Right lobe of liver (tissue), 6 donors: ENCODE measurements at regions not wholly inside any gene's neighbourhood (a gene's known extent, or its start where the extent isn't known, plus 50 kb on each side); places are given as distances from the start of the nearest gene placed in this dataset.

ENCODE experiments used
- ATAC-seq, 4 donors: fragments of 200-7000 bp; cut with Tn5 transposase; one replicate each; pipeline ENCODE4 v1.9.1; 2020; ENCODE audit warnings: mild to moderate bottlenecking in 4 of 4, moderate library complexity in 4 of 4
- DNase-seq, 3 donors: peaks; one replicate each; pipeline ENCODE4 v3.0.0-alpha.2; 2020
- H3K27ac ChIP-seq, 3 donors: fragments of 200-600 bp; one replicate each; pipeline ENCODE4 v1.8.0; 2022
- H3K27me3 ChIP-seq, 2 donors: fragments of 200-600 bp; one replicate each; pipeline ENCODE4 v1.8.0; 2022
- H3K36me3 ChIP-seq, 4 donors: fragments of 200-600 bp; sonication (generic) in 1 of 4; one replicate each; pipeline versions ENCODE4 v1.5.1 to v1.8.0; 2017 to 2022; ENCODE audit warnings: control low read depth in 1 of 4
- H3K4me1 ChIP-seq, 4 donors: fragments of 200-600 bp; sonication (generic) in 1 of 4; one replicate each; pipeline versions ENCODE4 v1.5.1 to v1.8.0; 2017 to 2022; ENCODE audit warnings: control low read depth in 1 of 4
- H3K4me3 ChIP-seq, 3 donors: fragments of 200-600 bp; one replicate each; pipeline ENCODE4 v1.8.0; 2022
- H3K9me3 ChIP-seq, 4 donors: fragments of 200-600 bp; sonication (generic) in 1 of 4; one replicate each; pipeline versions ENCODE4 v1.5.1 to v1.8.0; 2017 to 2022; ENCODE audit warnings: control low read depth in 1 of 4
- POLR2A ChIP-seq: fragments of 450-650 bp; IDR thresholded peaks from one replicate; pipeline ENCODE4 v1.6.1; 2017; ENCODE audit warnings: antibody characterized with exemption, mild to moderate bottlenecking
- WGBS: methylation state at CpG from one replicate; pipeline ENCODE4 v1.1.6; 2018; ENCODE audit warnings: low coverage, low lambda C conversion rate; ENCODE audit not compliant: insufficient coverage; ENCODE audit errors: missing lambda C conversion rate; 5-methylcytosine and 5-hydroxymethylcytosine counted together
- intact Hi-C, 2 donors: fragments of 100-400 bp; cut with DNase I; formaldehyde crosslinking; loops; one replicate each; pipeline versions ENCODE4 v1.11.2 to v1.14.1; 2022
- TF ChIP-seq, protein P1 (sequence below), 4 donors: fragments of 200-600 bp in 3 of 4; fragments of 450-650 bp in 1 of 4; IDR thresholded peaks; one replicate each; pipeline versions ENCODE4 v1.5.1 to v1.8.0; 2016 to 2022; ENCODE audit warnings: antibody characterized with exemption in 4 of 4, mild to moderate bottlenecking in 2 of 4
- donor health status: DM: no; HTN: yes; CAD: no.
- donor health status: DM: no; HTN: no; CAD: no.
- donor health status: DM: no; HTN: no; CAD: no.
- donor health status: DM: no; HTN: yes; CAD: no.
- donor health status: DM: no; HTN: yes; CAD: no.

DNA sequence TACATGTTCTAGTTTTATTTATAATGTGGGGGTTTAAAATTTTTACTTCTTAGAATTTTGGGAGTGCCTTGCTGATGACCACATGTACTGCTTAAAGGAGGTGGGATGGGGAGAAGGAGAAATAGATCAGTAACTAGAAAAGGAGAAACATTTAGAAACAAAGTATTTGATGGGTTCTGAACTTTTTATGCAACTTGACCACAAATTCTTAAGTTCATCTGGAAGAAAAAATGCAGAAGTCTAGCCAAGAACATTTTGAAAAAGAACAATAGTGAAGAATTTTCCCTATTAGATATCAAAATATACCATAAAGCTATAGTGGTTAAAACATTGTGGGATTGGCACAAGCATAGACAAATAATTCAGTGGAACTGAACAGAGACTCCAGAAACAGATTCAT is 73.3 kb upstream of the AMPD3 start:
- Histone ChIP-seq H3K27me3 (no peaks in the 10 kb centered on the region), H3K27ac (no peak overlapping the region), H3K9me3 (no peaks in the 10 kb centered on the region), H3K4me3 (no peak overlapping the region), H3K4me1 (no peaks in the 10 kb centered on the region), H3K36me3 (no peaks in the 10 kb centered on the region)
- ATAC-seq: no peak
- no peak for TF ChIP-seq POLR2A
- TF ChIP-seq, protein P1, sequence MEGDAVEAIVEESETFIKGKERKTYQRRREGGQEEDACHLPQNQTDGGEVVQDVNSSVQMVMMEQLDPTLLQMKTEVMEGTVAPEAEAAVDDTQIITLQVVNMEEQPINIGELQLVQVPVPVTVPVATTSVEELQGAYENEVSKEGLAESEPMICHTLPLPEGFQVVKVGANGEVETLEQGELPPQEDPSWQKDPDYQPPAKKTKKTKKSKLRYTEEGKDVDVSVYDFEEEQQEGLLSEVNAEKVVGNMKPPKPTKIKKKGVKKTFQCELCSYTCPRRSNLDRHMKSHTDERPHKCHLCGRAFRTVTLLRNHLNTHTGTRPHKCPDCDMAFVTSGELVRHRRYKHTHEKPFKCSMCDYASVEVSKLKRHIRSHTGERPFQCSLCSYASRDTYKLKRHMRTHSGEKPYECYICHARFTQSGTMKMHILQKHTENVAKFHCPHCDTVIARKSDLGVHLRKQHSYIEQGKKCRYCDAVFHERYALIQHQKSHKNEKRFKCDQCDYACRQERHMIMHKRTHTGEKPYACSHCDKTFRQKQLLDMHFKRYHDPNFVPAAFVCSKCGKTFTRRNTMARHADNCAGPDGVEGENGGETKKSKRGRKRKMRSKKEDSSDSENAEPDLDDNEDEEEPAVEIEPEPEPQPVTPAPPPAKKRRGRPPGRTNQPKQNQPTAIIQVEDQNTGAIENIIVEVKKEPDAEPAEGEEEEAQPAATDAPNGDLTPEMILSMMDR (IDR thresholded peaks at IDR 0.05): no peak
- intact Hi-C loops: no loop called here
- no peak for DNase-seq

DNA sequence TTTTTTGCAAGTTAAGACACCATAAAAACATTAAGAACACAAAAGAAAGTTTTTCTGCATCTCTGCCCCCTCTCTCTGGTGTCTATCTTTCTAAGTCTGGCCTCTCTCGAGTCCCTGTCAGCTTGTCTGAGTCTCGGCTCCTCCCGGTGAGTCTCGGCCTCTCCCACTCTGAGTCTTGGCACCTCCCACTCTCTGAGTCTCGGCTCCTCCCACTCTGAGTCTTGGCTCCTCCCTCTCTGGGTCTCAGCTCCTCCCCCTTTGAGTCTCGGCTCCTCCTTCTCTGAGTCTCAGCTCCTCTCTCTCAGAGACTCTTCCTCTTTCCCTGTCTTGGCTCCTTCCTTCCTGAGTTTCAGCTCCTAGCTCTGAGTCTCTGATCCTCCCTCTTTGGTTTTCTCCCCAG is 72.5 kb upstream of the AMPD3 start:
- 68% methylated on average over 4 of the region's 6 CpGs for WGBS
- no peaks in the 10 kb centered on the region for H3K4me1 ChIP-seq
- no peaks in the 10 kb centered on the region for H3K9me3 ChIP-seq
- no peaks in the 10 kb centered on the region for H3K36me3 ChIP-seq
- DNase-seq (no peak), ATAC-seq (peak in 2 of 4 donors; percentile 33 to 39)
- no peak overlapping the region for H3K4me3 ChIP-seq
- H3K27me3 ChIP-seq: no peaks in the 10 kb centered on the region
- TF ChIP-seq, protein P1 (IDR thresholded peaks at IDR 0.05): no peak
- no peak for TF ChIP-seq POLR2A
- intact Hi-C loops: no loop called here
- H3K27ac ChIP-seq: no peak overlapping the region

DNA sequence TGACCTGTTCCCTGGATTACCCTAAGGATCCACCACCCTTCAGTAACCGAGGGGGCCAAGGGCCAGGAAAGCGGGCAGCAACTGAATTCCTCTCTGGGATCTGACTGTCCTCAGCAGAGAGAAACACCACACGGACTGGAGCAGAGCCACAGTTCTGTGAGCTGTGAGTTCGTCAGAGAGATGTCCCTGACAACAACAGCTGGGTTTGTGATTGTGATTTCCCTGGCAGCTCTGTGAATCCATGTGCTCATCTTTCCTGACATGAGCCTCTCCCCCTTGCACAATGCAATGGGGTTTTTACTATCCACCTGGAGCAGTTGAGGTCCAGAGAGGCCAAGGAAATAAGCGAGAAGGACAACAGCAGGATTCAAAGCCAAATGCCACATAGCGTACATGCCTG is 69.4 kb upstream of the AMPD3 start:
- DNase-seq: no peak
- H3K4me3 ChIP-seq: no peak overlapping the region
- intact Hi-C loops: no loop called here
- no peak overlapping the region for H3K27ac ChIP-seq
- no peaks in the 10 kb centered on the region for H3K4me1 ChIP-seq
- TF ChIP-seq, protein P1 (IDR thresholded peaks at IDR 0.05): no peak
- no peak for TF ChIP-seq POLR2A
- H3K9me3 ChIP-seq: no peaks in the 10 kb centered on the region
- ATAC-seq: no peak
- H3K36me3 ChIP-seq: no peaks in the 10 kb centered on the region
- 66% methylated on average over 4 of the region's 6 CpGs for WGBS
- no peaks in the 10 kb centered on the region for H3K27me3 ChIP-seq

GRCh38 chr11:10386361-10386760 is 68.7 kb upstream of the AMPD3 start:
- no peak for TF ChIP-seq POLR2A
- TF ChIP-seq, protein P1 (IDR thresholded peaks at IDR 0.05): no peak
- 49% methylated on average over 5 of the region's 5 CpGs for WGBS
- Histone ChIP-seq H3K4me1 (no peaks in the 10 kb centered on the region), H3K36me3 (no peaks in the 10 kb centered on the region), H3K27me3 (no peaks in the 10 kb centered on the region), H3K4me3 (no peak overlapping the region), H3K9me3 (no peaks in the 10 kb centered on the region), H3K27ac (no peak overlapping the region)
- DNase-seq (no peak), ATAC-seq (no peak)
- intact Hi-C loops: no loop called here

GRCh38 chr11:10386861-10387205 is 68.2 kb upstream of the AMPD3 start:
- intact Hi-C loops: no loop called here
- Histone ChIP-seq H3K4me1 (no peaks in the 10 kb centered on the region), H3K36me3 (no peaks in the 10 kb centered on the region), H3K27ac (no peak overlapping the region), H3K4me3 (no peak overlapping the region), H3K27me3 (no peaks in the 10 kb centered on the region), H3K9me3 (no peaks in the 10 kb centered on the region)
- WGBS: 86% methylated on average over 6 of the region's 6 CpGs
- ATAC-seq (no peak), DNase-seq (no peak)
- TF ChIP-seq, protein P1 (IDR thresholded peaks at IDR 0.05): no peak
- no peak for TF ChIP-seq POLR2A
